Panc1 (cell line): ENCODE measurements at regions not wholly inside any gene's neighbourhood (a gene's known extent, or its start where the extent isn't known, plus 50 kb on each side); places are given as distances from the start of the nearest gene placed in this dataset.

Experiments
- ATAC-seq: fragments of 200-7000 bp; cut with Tn5 transposase; 2 replicates; pipeline ENCODE4 v1.9.1; 2020; ENCODE audit warnings: mild to moderate bottlenecking, moderate library complexity
- BruUV-seq: library from RNA; stranded (reverse); fragments of 400-500 nt; replicated peaks from 2 replicates; lab custom pipeline; 2021; lab: Mats Ljungman, UMichigan
- CTCF ChIA-PET: fragments of 300-600 bp; sonication (Branson Sonifier 250); formaldehyde crosslinking; loops from one replicate; lab custom pipeline; 2022; ENCODE audit warnings: antibody characterized with exemption; lab: Charles Lee
- POLR2A ChIA-PET: fragments of 300-600 bp; sonication (Branson Sonifier 250); formaldehyde crosslinking; loops from one replicate; lab custom pipeline; 2022; ENCODE audit warnings: antibody characterized with exemption; lab: Charles Lee
- DNase-seq: peaks from one replicate; pipeline ENCODE4 v3.0.0-alpha.2; 2010; ENCODE audit warnings: low read depth, low spot score
- H3K27ac ChIP-seq: 2 replicates; pipeline ENCODE4 v1.5.1; 2011; ENCODE audit warnings: mild to moderate bottlenecking, low read length, inconsistent platforms
- H3K27me3 ChIP-seq: fragments of 200-500 bp; sonication (Bioruptor generic); 2 replicates; pipeline ENCODE4 v1.6.0; 2014; ENCODE audit warnings: low read length, inconsistent platforms; ENCODE audit not compliant: control insufficient read depth, insufficient read depth
- H3K36me3 ChIP-seq: fragments of 200-500 bp; sonication (Bioruptor generic); 2 replicates; pipeline ENCODE4 v1.5.1; 2014; ENCODE audit warnings: inconsistent platforms, mild to moderate bottlenecking, low read length, moderate library complexity; ENCODE audit not compliant: control insufficient read depth, insufficient read depth
- H3K4me1 ChIP-seq: 2 replicates; pipeline ENCODE4 v1.5.1; 2011; ENCODE audit warnings: inconsistent platforms, mild to moderate bottlenecking, low read length, moderate library complexity; ENCODE audit not compliant: control insufficient read depth, insufficient read depth
- H3K4me3 ChIP-seq, 2 experiments: 2 replicates each; pipeline ENCODE4 v1.5.1; 2011 to 2012; ENCODE audit warnings: low read depth in 2 of 2, low read length in 2 of 2, mild to moderate bottlenecking in 2 of 2, inconsistent platforms in 1 of 2, moderate library complexity in 1 of 2
- H3K9me3 ChIP-seq: fragments of 200-500 bp; sonication (Bioruptor generic); 2 replicates; pipeline ENCODE4 v1.5.1; 2014; ENCODE audit warnings: low read depth, mild to moderate bottlenecking, inconsistent platforms, low read length, moderate library complexity; ENCODE audit not compliant: control insufficient read depth, insufficient read depth
- POLR2AphosphoS5 ChIP-seq: IDR thresholded peaks from 2 replicates; pipeline ENCODE4 v1.6.1; 2012; ENCODE audit warnings: mild to moderate bottlenecking, low read depth, low read length, moderate library complexity
- SIN3A ChIP-seq: IDR thresholded peaks from 2 replicates; pipeline ENCODE4 v1.6.1; 2012; ENCODE audit warnings: low read depth, mild to moderate bottlenecking, low read length, moderate library complexity, borderline replicate concordance; ENCODE audit not compliant: insufficient read depth
- TCF7L2 ChIP-seq: IDR thresholded peaks from 2 replicates; pipeline ENCODE4 v1.6.1; 2011; ENCODE audit warnings: mild to moderate bottlenecking, low read depth, low read length, inconsistent platforms
- in situ Hi-C: cut with HindIII; loops from 2 replicates; pipeline ENCODE4 v1.10.0; 2016; ENCODE audit warnings: low sequenced_read_pairs, low pct_unique_long_range_greater_than_20kb
- intact Hi-C: fragments of 100-400 bp; cut with micrococcal nuclease; formaldehyde crosslinking; loops from one replicate; pipeline ENCODE4 v1.10.0; 2022; ENCODE audit not compliant: unreplicated experiment
- TF ChIP-seq, protein P1 (sequence below), 2 experiments: IDR thresholded peaks; 2 replicates each; pipeline ENCODE4 v1.6.1; 2011 to 2012; ENCODE audit warnings: low read depth in 2 of 2, control low read depth in 1 of 2, low read length in 1 of 2, mild to moderate bottlenecking in 1 of 2, moderate library complexity in 1 of 2; ENCODE audit not compliant: insufficient read depth in 1 of 2
- TF ChIP-seq, protein P2 (sequence below): fragments of 450-650 bp; IDR thresholded peaks from 2 replicates; pipeline ENCODE4 v1.5.1; 2017; ENCODE audit warnings: mild to moderate bottlenecking

GRCh38 chr2:158743879-158744278 lies 51.2 kb upstream of the DAPL1 start:
- DNase-seq, result no peak
- no peak overlapping the region for H3K27ac ChIP-seq
- no peaks in the 10 kb centered on the region; the same call in none of the 2 replicates for H3K4me1 ChIP-seq
- no peak for ATAC-seq
- no peak overlapping the region for H3K4me3 ChIP-seq
- in situ Hi-C loops (no loop called here), intact Hi-C loops (loop anchor here (10.0 kb wide), 1 partner anchor 1249 kb away; no protein-coding TSS in a partner anchor)
- TF ChIP-seq, protein P1, sequence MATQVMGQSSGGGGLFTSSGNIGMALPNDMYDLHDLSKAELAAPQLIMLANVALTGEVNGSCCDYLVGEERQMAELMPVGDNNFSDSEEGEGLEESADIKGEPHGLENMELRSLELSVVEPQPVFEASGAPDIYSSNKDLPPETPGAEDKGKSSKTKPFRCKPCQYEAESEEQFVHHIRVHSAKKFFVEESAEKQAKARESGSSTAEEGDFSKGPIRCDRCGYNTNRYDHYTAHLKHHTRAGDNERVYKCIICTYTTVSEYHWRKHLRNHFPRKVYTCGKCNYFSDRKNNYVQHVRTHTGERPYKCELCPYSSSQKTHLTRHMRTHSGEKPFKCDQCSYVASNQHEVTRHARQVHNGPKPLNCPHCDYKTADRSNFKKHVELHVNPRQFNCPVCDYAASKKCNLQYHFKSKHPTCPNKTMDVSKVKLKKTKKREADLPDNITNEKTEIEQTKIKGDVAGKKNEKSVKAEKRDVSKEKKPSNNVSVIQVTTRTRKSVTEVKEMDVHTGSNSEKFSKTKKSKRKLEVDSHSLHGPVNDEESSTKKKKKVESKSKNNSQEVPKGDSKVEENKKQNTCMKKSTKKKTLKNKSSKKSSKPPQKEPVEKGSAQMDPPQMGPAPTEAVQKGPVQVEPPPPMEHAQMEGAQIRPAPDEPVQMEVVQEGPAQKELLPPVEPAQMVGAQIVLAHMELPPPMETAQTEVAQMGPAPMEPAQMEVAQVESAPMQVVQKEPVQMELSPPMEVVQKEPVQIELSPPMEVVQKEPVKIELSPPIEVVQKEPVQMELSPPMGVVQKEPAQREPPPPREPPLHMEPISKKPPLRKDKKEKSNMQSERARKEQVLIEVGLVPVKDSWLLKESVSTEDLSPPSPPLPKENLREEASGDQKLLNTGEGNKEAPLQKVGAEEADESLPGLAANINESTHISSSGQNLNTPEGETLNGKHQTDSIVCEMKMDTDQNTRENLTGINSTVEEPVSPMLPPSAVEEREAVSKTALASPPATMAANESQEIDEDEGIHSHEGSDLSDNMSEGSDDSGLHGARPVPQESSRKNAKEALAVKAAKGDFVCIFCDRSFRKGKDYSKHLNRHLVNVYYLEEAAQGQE (IDR thresholded peaks at IDR 0.05; ENCODE audit: insufficient read depth in 1 of 2, low read depth in 2 of 2, low read length in 1 of 2), result no peak
- TF ChIP-seq POLR2AphosphoS5 (no peak), TCF7L2 (no peak), SIN3A (no peak)
- CTCF ChIA-PET, result interaction anchor here (0.6 kb wide), 1 partner anchor 872 kb away, joined by 9 read pairs; no protein-coding TSS in a partner anchor
- POLR2A ChIA-PET, result no interaction called here
- no TSS peak for BruUV-seq
- H3K9me3 ChIP-seq, result no peaks in the 10 kb centered on the region
- H3K27me3 ChIP-seq, result peaks cover 20% of the 10 kb centered on the region
- H3K36me3 ChIP-seq, result no peaks in the 10 kb centered on the region

DNA sequence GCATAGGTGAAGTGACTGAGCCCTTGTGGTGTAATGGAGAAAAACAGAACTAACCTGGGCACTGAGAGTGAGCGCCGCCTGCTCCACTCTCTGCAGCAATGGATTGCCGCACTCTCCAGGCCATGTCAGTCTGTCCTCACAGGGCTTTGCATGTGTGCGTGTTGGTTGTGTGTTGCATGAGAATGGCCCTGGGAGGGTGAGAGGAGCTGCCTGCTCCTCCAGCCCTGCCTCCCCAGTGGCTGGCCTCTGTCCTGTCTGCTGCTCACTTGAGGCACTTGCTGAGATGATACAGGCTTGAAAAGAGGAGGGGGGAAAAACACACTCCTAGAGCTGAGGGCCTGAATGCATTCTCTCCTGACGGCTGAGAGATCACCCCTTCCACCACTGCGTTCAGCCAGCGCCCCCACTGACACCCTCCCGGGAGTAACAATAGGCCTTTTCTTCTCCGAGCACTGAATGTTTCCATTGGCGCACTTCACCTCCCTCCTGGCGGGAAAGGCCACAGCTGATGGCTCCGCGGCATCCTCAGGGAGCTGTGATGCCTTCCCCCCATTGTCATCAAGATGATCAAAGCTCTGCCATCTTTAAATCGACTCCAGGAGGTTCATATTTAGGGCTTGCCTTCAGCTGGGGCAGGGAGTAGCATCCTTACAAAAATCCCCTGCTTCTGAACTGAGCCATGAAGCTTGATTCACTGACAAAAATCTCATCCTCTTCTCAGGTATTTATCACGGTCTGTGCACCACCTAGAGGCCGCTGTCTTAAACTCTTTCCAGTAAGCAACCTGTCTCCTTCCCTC lies 49.9 kb upstream of the DAPL1 start:
- TF ChIP-seq TCF7L2, result no peak
- no peak for TF ChIP-seq POLR2AphosphoS5
- TF ChIP-seq, protein P2, sequence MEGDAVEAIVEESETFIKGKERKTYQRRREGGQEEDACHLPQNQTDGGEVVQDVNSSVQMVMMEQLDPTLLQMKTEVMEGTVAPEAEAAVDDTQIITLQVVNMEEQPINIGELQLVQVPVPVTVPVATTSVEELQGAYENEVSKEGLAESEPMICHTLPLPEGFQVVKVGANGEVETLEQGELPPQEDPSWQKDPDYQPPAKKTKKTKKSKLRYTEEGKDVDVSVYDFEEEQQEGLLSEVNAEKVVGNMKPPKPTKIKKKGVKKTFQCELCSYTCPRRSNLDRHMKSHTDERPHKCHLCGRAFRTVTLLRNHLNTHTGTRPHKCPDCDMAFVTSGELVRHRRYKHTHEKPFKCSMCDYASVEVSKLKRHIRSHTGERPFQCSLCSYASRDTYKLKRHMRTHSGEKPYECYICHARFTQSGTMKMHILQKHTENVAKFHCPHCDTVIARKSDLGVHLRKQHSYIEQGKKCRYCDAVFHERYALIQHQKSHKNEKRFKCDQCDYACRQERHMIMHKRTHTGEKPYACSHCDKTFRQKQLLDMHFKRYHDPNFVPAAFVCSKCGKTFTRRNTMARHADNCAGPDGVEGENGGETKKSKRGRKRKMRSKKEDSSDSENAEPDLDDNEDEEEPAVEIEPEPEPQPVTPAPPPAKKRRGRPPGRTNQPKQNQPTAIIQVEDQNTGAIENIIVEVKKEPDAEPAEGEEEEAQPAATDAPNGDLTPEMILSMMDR, result peak; percentile 79
- no peak for TF ChIP-seq SIN3A
- H3K36me3 ChIP-seq, result no peaks in the 10 kb centered on the region
- POLR2A ChIA-PET, result no interaction called here
- H3K27ac ChIP-seq, result no peak overlapping the region
- intact Hi-C loops, result loop anchor here (5.0 to 10.0 kb wide), 2 partner anchors 723 to 1250 kb away; no protein-coding TSS in a partner anchor
- peaks cover 20% of the 10 kb centered on the region for H3K27me3 ChIP-seq
- ATAC-seq, result peak; percentile 83
- no peak for DNase-seq
- no peaks in the 10 kb centered on the region for H3K9me3 ChIP-seq
- CTCF ChIA-PET, result interaction anchor here (0.6 to 2.4 kb wide), 8 partner anchors 10 to 1172 kb away, joined by 3 to 11 read pairs (median 4); no protein-coding TSS in a partner anchor
- in situ Hi-C loops, result no loop called here
- H3K4me1 ChIP-seq, result no peaks in the 10 kb centered on the region; the same call in none of the 2 replicates
- no TSS peak for BruUV-seq
- no peak overlapping the region for H3K4me3 ChIP-seq
